Hepatocyte (in vitro differentiated cells): ENCODE measurements at regions not wholly inside any gene's neighbourhood (a gene's known extent, or its start where the extent isn't known, plus 50 kb on each side); places are given as distances from the start of the nearest gene placed in this dataset.
A peak's percentile ranks its signal among the peaks of the same experiment; 100 is the strongest.

Source experiments
- DNase-seq: peaks from one replicate; pipeline ENCODE4 v3.0.0-alpha.2; 2016; ENCODE audit warnings: low spot score
- H2AFZ ChIP-seq: fragments of 200-600 bp; sonication (generic); 2 replicates; pipeline ENCODE4 v1.6.0; 2016; ENCODE audit warnings: antibody characterized with exemption, mild to moderate bottlenecking
- H3K27ac ChIP-seq: fragments of 200-600 bp; sonication (generic); 2 replicates; pipeline ENCODE4 v1.5.1; 2016; ENCODE audit warnings: mild to moderate bottlenecking
- H3K27me3 ChIP-seq: fragments of 200-600 bp; sonication (generic); 2 replicates; pipeline ENCODE4 v1.6.1; 2016
- H3K36me3 ChIP-seq: fragments of 200-600 bp; sonication (generic); replicated peaks from 2 replicates; pipeline ENCODE4 v1.5.1; 2016; ENCODE audit warnings: low read depth; ENCODE audit not compliant: insufficient read depth
- H3K4me1 ChIP-seq: fragments of 200-600 bp; sonication (generic); 2 replicates; pipeline ENCODE4 v1.5.1; 2016; ENCODE audit warnings: mild to moderate bottlenecking, moderate library complexity; ENCODE audit not compliant: insufficient read depth
- H3K4me2 ChIP-seq: fragments of 200-600 bp; sonication (generic); 2 replicates; pipeline ENCODE4 v1.6.0; 2016
- H3K4me3 ChIP-seq: fragments of 200-600 bp; sonication (generic); 2 replicates; pipeline ENCODE4 v1.5.1; 2016; ENCODE audit warnings: mild to moderate bottlenecking
- H3K79me2 ChIP-seq: fragments of 200-600 bp; sonication (generic); 2 replicates; pipeline ENCODE4 v1.6.0; 2017; ENCODE audit warnings: mild to moderate bottlenecking
- H3K9me2 ChIP-seq: fragments of 200-600 bp; sonication (generic); replicated peaks from 2 replicates; pipeline ENCODE4 v1.6.0; 2017; ENCODE audit warnings: mild to moderate bottlenecking; ENCODE audit not compliant: insufficient read depth
- H3K9me3 ChIP-seq: fragments of 200-600 bp; sonication (generic); 2 replicates; pipeline ENCODE4 v1.5.1; 2016; ENCODE audit warnings: low read depth, mild to moderate bottlenecking
- H4K20me1 ChIP-seq: fragments of 200-600 bp; sonication (generic); 2 replicates; pipeline ENCODE4 v1.6.0; 2016; ENCODE audit warnings: mild to moderate bottlenecking; ENCODE audit not compliant: insufficient read depth, poor library complexity, severe bottlenecking
- CTCF ChIP-seq: fragments of 200-600 bp; sonication (generic); IDR thresholded peaks from 2 replicates; pipeline ENCODE4 v1.5.1; 2016; ENCODE audit warnings: antibody characterized with exemption, mild to moderate bottlenecking; ENCODE audit not compliant: poor library complexity
- EZH2 ChIP-seq: fragments of 200-600 bp; sonication (generic); IDR thresholded peaks from 2 replicates; pipeline ENCODE4 v1.6.1; 2016; ENCODE audit warnings: antibody characterized with exemption, mild to moderate bottlenecking, borderline replicate concordance
- EZH2phosphoT487 ChIP-seq: fragments of 200-600 bp; sonication (generic); IDR thresholded peaks from one replicate; pipeline ENCODE4 v1.6.1; 2018; ENCODE audit warnings: antibody characterized with exemption, mild to moderate bottlenecking, low read depth, moderate library complexity; ENCODE audit not compliant: unreplicated experiment, severe bottlenecking
- WGBS: methylation state at CpG from one replicate; pipeline ENCODE4 v1.1.6; 2016; ENCODE audit warnings: low lambda C conversion rate; ENCODE audit errors: missing lambda C conversion rate; 5-methylcytosine and 5-hydroxymethylcytosine counted together

GRCh38 chr5:94028001-94028400 lies 286.6 kb upstream of the POU5F2 start:
- Histone ChIP-seq H3K4me3 (no peak overlapping the region), H3K9me3 (no peaks in the 10 kb centered on the region), H3K36me3 (no peaks in the 10 kb centered on the region), H4K20me1 (no peaks in the 10 kb centered on the region), H2AFZ (no peak overlapping the region), H3K4me2 (no peak overlapping the region), H3K27me3 (no peaks in the 10 kb centered on the region), H3K27ac (peak overlapping the region; percentile 63), H3K79me2 (no peaks in the 10 kb centered on the region), H3K9me2 (no peaks in the 10 kb centered on the region), H3K4me1 (no peaks in the 10 kb centered on the region)
- TF ChIP-seq CTCF (no peak), EZH2 (no peak), EZH2phosphoT487 (no peak)
- WGBS: 12% methylated on average over 1 of the region's 1 CpG
- DNase-seq: peak; percentile 6

- H3K4me1 ChIP-seq: no peaks in the 10 kb centered on the region
- DNase-seq: no peak
- H4K20me1 ChIP-seq: no peaks in the 10 kb centered on the region
- 79% methylated on average over 1 of the region's 1 CpG for WGBS
- no peaks in the 10 kb centered on the region for H3K9me2 ChIP-seq
- H3K36me3 ChIP-seq: no peaks in the 10 kb centered on the region
- TF ChIP-seq EZH2phosphoT487: no peak
- no peak for TF ChIP-seq EZH2
- no peak for TF ChIP-seq CTCF
- peak overlapping the region; percentile 63 for H3K27ac ChIP-seq
- H2AFZ ChIP-seq: no peak overlapping the region
- H3K27me3 ChIP-seq: no peaks in the 10 kb centered on the region
- H3K9me3 ChIP-seq: no peaks in the 10 kb centered on the region
- H3K4me3 ChIP-seq: no peak overlapping the region
- H3K4me2 ChIP-seq: no peak overlapping the region
- H3K79me2 ChIP-seq: no peaks in the 10 kb centered on the region
Measured at GRCh38 chr5:94027145-94027544, 285.7 kb upstream of the POU5F2 start.

GRCh38 chr5:94025788-94026473 lies 284.5 kb upstream of the POU5F2 start:
- no peaks in the 10 kb centered on the region for H3K27me3 ChIP-seq
- no peaks in the 10 kb centered on the region for H3K9me2 ChIP-seq
- H3K4me3 ChIP-seq: no peak overlapping the region
- H3K9me3 ChIP-seq: no peaks in the 10 kb centered on the region
- no peaks in the 10 kb centered on the region for H3K36me3 ChIP-seq
- WGBS: 90% methylated on average over 10 of the region's 10 CpGs
- no peak overlapping the region for H3K4me2 ChIP-seq
- no peaks in the 10 kb centered on the region for H4K20me1 ChIP-seq
- H2AFZ ChIP-seq: no peak overlapping the region
- H3K4me1 ChIP-seq: no peaks in the 10 kb centered on the region
- H3K27ac ChIP-seq: no peak overlapping the region
- TF ChIP-seq EZH2: no peak
- TF ChIP-seq CTCF: peak; percentile 16
- no peaks in the 10 kb centered on the region for H3K79me2 ChIP-seq
- DNase-seq: peak; percentile 47
